Large intestine (tissue), 3 donors: ENCODE measurements at regions not wholly inside any gene's neighbourhood (a gene's known extent, or its start where the extent isn't known, plus 50 kb on each side); places are given as distances from the start of the nearest gene placed in this dataset.
A peak's percentile ranks its signal among the peaks of the same experiment; 100 is the strongest.

ENCODE experiments used
- DNase-seq, 2 donors: peaks; one replicate each; pipeline versions ENCODE4 v3.0.0 to v3.0.0-alpha.2; 2013
- H3K27ac ChIP-seq: one replicate; pipeline ENCODE4 v1.5.1; 2013; ENCODE audit warnings: low read length
- H3K27me3 ChIP-seq: 2 replicates; pipeline ENCODE4 v1.6.1; 2013; ENCODE audit warnings: low read length; ENCODE audit not compliant: control insufficient read depth, insufficient read depth
- H3K36me3 ChIP-seq: 2 replicates; pipeline ENCODE4 v1.6.1; 2013; ENCODE audit warnings: low read length; ENCODE audit not compliant: control insufficient read depth, insufficient read depth
- H3K4me1 ChIP-seq: one replicate; pipeline ENCODE4 v1.6.1; 2013; ENCODE audit warnings: low read length; ENCODE audit not compliant: control insufficient read depth, insufficient read depth
- H3K4me3 ChIP-seq: one replicate; pipeline ENCODE4 v1.5.1; 2013; ENCODE audit warnings: low read length
- H3K9me3 ChIP-seq: one replicate; pipeline ENCODE4 v1.6.1; 2013; ENCODE audit warnings: mild to moderate bottlenecking, low read depth, low read length, moderate library complexity; ENCODE audit not compliant: control insufficient read depth
- WGBS: methylation state at CpG from one replicate; pipeline ENCODE4 v1.1.5; 2013; ENCODE audit warnings: low lambda C conversion rate; ENCODE audit not compliant: insufficient coverage; 5-methylcytosine and 5-hydroxymethylcytosine counted together

DNA sequence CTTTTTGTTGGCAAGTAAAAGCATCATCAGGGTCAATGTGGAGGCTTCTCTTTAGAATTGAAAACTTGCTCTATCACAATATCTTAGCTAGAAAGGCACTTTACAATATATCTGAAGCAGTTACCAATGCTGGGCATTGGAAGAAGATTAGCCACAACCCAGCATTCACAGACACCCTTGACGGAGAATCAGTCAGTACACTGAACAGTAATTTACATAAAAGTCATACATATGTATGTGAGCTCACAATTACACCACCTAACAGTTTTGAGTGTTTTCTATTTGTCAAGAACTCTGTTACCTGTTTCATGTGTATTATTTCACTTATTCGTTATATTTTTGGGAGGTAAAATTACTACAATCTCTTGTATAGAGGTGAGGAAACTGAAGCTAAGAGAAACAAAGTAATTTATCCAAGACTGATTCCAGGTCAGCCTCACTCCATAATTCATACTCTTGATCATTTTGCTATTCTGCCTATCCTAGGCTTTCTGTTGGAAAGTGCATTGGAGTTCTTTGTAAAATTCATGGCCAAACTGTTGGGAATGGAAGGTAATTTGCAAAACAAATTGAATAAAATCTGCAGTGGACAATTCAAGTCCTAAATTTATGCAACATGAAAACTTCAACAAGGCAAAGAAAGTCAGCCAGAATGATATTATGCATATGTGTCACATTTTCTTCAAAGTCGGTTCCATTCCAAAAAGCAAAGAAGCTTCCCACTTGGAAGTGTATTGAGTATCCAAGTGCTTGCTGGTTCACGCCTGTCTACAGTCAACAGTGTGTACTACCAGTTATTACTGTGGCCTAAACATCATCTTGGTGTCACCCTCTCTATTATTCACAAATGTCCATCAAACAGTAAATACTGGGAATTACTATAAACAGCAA is 223.7 kb upstream of the SEMA6D start:
- 100% methylated on average over 1 of the region's 4 CpGs for WGBS
- H3K4me3 ChIP-seq = no peak overlapping the region
- H3K9me3 ChIP-seq = no peaks in the 10 kb centered on the region
- no peaks in the 10 kb centered on the region for H3K36me3 ChIP-seq
- no peaks in the 10 kb centered on the region for H3K4me1 ChIP-seq
- H3K27ac ChIP-seq = no peak overlapping the region
- no peaks in the 10 kb centered on the region for H3K27me3 ChIP-seq
- no peak for DNase-seq

DNA sequence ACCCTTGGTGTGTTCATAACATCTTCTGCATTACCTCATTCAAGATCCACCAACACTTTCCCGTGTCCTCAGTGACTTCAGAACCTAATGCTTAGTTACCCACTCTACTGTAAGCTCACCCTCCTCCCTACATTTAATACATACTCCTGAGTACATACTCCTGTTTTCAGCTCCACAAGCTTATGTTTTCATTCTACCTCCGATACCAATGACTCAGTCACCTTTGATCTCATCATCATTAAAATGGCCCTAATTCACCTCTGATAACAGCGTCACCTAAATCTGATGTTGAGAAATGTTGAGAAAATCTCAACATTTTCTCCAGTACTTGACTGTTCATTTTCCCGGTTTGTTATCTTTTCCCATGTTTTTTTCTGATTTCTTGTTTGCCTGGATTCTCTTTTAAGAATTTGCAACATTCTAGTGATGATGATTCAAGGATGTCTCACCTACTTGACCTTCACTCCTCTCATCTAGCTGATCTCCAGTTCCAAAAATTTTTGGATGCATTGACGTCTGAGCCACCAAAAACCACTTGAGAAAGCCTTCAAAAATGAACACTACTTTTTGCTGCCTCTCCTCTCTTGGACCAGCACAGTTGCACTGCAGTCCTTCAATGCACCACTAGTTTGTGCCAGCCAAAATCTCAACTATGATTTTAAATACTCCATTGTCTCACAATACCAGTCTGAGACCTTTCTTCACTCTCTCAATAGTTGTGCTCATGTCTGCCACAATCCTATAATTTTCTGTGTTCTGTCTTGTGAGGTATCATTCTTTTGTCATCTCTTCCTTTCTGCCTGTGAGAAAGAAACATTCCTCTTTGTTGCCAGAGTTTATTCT is 220.7 kb upstream of the SEMA6D start:
- 69% methylated on average over 3 of the region's 5 CpGs for WGBS
- no peaks in the 10 kb centered on the region for H3K27me3 ChIP-seq

DNA sequence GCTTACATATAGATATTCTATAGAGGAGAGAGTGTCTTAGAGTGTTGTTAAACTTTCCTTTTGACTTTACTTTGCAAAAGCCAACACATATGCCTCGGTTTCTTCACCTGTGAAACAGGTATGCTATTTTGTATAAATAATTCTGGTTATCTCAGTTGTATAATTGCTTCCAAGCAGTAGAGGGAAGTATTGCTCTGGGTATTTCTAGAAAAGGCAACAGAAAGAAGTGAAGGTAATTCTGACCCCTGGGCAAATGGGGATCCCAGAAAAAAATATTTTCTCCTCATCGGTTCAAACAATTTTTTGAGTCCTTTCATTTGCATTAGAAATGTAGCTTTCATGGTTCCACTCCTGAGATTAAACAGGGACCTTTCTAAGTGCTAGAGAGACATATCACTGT is 216.5 kb upstream of the SEMA6D start:
- H3K4me1 ChIP-seq = no peaks in the 10 kb centered on the region
- H3K9me3 ChIP-seq = no peaks in the 10 kb centered on the region
- 55% methylated on average over 2 of the region's 2 CpGs for WGBS
- H3K27ac ChIP-seq = no peak overlapping the region
- H3K27me3 ChIP-seq = no peaks in the 10 kb centered on the region
- H3K4me3 ChIP-seq = no peak overlapping the region
- no peak for DNase-seq
- no peaks in the 10 kb centered on the region for H3K36me3 ChIP-seq

More for the DNA sequence above, 220.7 kb upstream of the SEMA6D start:
- Histone ChIP-seq H3K4me1 (no peaks in the 10 kb centered on the region), H3K36me3 (no peaks in the 10 kb centered on the region), H3K9me3 (no peaks in the 10 kb centered on the region), H3K4me3 (no peak overlapping the region), H3K27ac (no peak overlapping the region)
- no peak for DNase-seq

DNA sequence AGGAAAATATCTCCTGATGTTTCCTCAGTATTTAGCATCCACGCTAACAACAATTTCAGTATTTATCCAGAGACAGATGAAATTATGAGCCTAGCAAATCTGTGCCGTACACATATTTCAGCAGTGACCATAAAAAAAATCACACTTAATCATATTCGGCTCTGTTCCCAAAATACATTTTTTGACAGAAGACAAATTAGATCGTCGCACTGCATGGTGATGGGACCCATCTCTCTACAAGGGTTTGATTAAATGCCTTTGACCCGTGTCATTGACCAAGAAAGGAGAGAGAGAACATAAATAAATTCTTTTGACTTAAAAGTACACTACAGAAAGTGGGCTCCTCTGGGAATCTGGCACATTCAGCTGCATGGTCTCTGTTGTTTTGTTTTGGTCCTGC is 215.3 kb upstream of the SEMA6D start:
- Histone ChIP-seq H3K27me3 (no peaks in the 10 kb centered on the region), H3K27ac (no peak overlapping the region), H3K36me3 (no peaks in the 10 kb centered on the region), H3K4me1 (no peaks in the 10 kb centered on the region), H3K4me3 (no peak overlapping the region), H3K9me3 (no peaks in the 10 kb centered on the region)
- 87% methylated on average over 3 of the region's 6 CpGs for WGBS
- no peak for DNase-seq

DNA sequence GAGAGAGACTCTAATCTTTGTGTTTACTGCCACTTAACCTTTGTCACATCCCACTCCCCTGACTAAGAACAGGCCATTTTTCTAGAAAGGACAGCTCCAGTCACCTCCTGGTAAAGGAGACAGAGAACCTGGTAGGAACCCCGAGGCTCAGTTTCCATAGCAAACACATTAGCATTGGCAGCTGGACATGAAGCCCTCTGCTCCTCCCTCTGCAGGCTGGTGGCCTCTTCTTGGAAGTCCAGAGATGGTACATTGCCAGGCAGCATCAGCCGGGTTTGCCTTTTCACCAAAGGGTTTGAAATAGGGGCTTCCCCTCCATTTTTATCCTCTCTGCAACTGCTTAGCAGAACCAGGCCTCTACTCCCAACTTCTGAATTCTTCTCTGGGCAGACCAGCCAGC is 213.4 kb upstream of the SEMA6D start:
- H3K27ac ChIP-seq = no peak overlapping the region
- H3K27me3 ChIP-seq = no peaks in the 10 kb centered on the region
- WGBS = no CpG with 5 or more reads among the region's 2 CpGs
- no peak overlapping the region for H3K4me3 ChIP-seq
- no peaks in the 10 kb centered on the region for H3K36me3 ChIP-seq
- H3K4me1 ChIP-seq = no peaks in the 10 kb centered on the region
- no peak for DNase-seq
- no peaks in the 10 kb centered on the region for H3K9me3 ChIP-seq

DNA sequence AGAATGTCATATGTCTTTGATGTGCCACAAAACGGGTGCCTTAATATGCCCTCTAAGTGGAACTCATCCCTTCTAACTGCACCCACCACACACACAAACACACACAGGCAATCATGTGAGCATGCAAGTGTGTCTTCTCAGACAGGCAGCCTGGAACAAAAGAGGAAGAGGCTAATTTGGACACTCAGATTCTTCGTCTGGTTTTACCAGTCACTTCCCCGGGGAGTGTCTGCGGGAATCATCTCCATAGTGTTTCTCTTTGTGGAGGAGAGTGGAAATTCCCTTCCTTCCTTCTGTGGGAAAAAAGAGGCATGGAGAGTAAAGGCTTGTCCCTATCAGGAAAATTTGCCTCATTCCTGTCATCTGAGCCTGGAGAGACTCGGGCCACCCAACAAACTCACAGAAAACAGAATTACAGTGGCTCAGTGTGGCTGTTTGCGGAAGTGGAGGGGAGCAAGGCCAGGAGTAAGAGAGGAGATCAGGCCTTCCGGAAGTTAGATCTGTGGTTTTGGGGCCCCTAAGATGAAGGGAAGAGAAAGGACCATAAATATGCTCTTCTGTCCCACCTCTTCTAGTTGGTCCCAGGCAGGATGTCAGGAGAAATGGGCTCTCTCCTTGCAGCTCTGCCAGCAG is 212.6 kb upstream of the SEMA6D start:
- DNase-seq = no peak
- no peaks in the 10 kb centered on the region for H3K27me3 ChIP-seq
- WGBS = no CpG with 5 or more reads among the region's 7 CpGs
- H3K4me1 ChIP-seq = no peaks in the 10 kb centered on the region
- no peaks in the 10 kb centered on the region for H3K9me3 ChIP-seq
- H3K4me3 ChIP-seq = no peak overlapping the region
- no peak overlapping the region for H3K27ac ChIP-seq
- no peaks in the 10 kb centered on the region for H3K36me3 ChIP-seq

DNA sequence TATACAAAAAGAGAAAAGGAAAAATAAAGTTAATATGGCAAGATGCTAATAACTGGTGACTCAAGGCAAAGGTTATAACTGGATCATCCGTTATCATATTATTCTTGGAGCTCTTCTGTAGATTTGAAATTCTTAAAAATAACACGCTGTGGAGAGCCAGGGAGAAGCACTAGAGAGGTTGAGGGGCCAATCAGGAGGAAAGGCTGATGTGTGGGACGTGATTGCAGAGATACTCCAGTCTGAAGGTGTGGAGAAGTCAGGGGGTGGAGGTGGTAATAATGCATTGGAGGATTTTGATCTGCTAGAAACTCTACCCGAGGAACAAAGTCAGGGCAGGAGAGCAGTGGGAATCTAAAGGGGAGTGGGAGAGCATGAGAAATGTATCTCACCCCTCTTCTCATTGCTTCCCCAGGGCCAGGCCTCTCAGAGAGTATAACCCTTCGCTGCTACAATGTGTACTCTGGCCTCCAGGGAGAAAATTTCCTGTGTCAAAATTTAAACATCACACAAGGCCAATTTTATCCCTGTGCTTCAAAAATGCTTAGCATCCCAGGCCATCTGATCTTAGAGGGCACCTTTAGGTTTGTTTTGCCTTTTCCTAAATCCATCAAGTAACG is 211.5 kb upstream of the SEMA6D start:
- WGBS = 82% methylated on average over 2 of the region's 6 CpGs
- H3K27ac ChIP-seq = no peak overlapping the region

DNA sequence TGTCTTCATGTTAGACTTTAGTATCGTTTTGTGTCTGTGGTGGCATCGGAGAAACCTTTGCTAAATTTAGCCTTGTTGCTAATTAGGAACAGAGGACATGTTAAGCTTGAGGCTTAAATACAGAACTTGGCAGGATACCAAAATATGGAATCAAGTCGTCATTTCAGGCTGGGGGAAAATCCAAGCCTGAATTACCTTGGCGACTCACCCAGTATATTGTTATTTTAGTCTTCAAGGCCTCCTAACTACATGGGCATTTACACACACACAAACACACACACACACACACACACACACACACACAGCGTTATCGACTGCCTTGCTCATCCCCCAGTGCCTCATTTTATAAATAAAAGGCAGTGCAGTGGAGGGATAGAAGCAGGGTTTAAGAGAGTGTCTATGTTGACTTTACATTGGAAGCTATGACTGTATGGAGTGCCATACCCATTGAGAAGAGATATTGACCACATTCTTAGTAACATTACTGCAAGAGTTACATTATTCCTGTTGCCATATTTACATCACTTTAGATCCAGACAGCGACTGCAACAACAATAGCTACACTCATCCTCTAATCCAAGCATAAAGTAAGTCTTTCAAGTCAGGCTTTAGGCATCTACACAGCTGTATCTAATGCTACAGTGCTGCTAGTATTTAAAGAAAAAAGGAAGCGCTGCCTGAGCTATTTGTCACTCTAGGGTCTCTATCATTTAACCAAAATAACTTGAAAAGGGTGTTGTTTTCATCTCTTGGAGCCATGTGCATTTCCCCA is 210.8 kb upstream of the SEMA6D start:
- Histone ChIP-seq H3K27ac (no peak overlapping the region), H3K36me3 (no peaks in the 10 kb centered on the region), H3K9me3 (no peaks in the 10 kb centered on the region), H3K27me3 (no peaks in the 10 kb centered on the region), H3K4me3 (no peak overlapping the region), H3K4me1 (no peaks in the 10 kb centered on the region)
- DNase-seq = peak in 1 of 2 donors; percentile 28
- WGBS = 100% methylated on average over 1 of the region's 8 CpGs

More for the DNA sequence above, 211.5 kb upstream of the SEMA6D start:
- DNase-seq = no peak
- Histone ChIP-seq H3K36me3 (no peaks in the 10 kb centered on the region), H3K4me1 (no peaks in the 10 kb centered on the region), H3K27me3 (no peaks in the 10 kb centered on the region), H3K4me3 (no peak overlapping the region), H3K9me3 (no peaks in the 10 kb centered on the region)

DNA sequence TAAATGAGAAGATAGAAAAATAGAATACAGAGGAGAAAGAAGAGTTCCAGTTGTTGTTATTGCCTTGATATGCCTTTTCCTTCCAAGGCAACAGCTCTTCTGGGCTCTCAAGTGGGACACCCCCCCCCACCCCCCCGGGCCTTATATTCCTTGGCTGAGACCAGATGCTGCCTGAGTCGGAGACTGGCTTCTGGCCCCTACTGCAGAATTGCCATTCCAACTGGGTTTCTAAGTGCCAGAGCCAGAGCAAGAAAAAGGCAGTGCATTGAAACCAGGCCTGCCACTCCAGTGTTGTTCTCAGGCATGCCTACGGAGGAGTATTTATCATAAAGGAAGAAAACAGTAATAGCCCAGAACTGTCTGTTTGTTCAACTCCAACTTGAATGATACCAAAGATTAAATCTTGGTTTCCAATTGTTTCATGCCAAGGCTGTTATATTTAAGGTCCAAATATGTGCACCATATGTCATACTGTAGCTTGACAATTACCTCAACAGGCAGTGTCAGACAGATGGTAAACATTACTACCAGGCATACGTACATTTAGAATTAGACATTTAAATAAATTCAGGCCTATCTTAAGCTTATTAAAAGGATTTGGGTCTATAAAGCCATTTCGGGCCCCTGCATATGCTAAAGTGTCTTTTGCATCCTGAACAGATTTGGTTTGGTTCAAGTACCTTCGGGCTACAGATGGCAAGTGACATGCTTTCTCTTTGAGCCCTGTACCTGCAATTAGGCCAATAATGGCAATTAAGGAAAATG is 209.9 kb upstream of the SEMA6D start:
- Histone ChIP-seq H3K36me3 (no peaks in the 10 kb centered on the region), H3K27me3 (no peaks in the 10 kb centered on the region)
- 92% methylated on average over 2 of the region's 6 CpGs for WGBS

More for the DNA sequence above, 209.9 kb upstream of the SEMA6D start:
- H3K9me3 ChIP-seq = no peaks in the 10 kb centered on the region
- H3K27ac ChIP-seq = no peak overlapping the region
- no peak overlapping the region for H3K4me3 ChIP-seq
- DNase-seq = no peak
- no peaks in the 10 kb centered on the region for H3K4me1 ChIP-seq
